Body of pancreas (tissue), 4 donors: ENCODE measurements at regions not wholly inside any gene's neighbourhood (a gene's known extent, or its start where the extent isn't known, plus 50 kb on each side); places are given as distances from the start of the nearest gene placed in this dataset.
"Not testable (repeated sequence)": the region's sequence is repeated elsewhere in the genome, so short reads cannot be mapped to it uniquely, and the experiment has no call there.

ENCODE experiments used
- POLR2A ChIP-seq, 3 donors: fragments of 450-650 bp; IDR thresholded peaks; one replicate each; pipeline ENCODE4 v1.6.1; 2016; ENCODE audit warnings: antibody characterized with exemption in 3 of 3, mild to moderate bottlenecking in 2 of 3
- TF ChIP-seq, protein P1 (sequence below), 7 experiments: fragments of 450-650 bp in 4 of 7; fragments of 200-600 bp in 3 of 7; sonication (generic) in 3 of 7; IDR thresholded peaks; one replicate each; pipeline ENCODE4 v1.5.1; 2016 to 2019; ENCODE audit warnings: antibody characterized with exemption in 7 of 7

DNA sequence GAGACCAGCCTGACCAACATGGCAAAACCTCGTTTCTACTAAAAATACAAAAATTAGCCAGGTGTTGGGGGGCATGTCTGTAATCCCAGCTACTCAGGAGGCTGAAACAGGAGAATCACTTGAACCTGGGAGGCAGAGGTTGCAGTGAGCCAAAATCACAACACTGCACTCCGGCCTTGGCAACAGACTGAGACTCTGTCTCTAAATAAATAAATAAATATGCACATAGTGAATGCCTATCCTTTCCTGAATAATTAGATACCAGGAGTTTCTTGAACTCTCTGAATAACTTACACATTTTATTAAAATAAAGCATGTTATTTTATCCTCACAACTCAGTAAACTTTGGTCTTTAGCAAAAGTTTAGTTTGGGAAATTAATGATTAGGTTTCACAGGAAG lies 1523.1 kb upstream of the ADGRL3 start:
- TF ChIP-seq, protein P1, sequence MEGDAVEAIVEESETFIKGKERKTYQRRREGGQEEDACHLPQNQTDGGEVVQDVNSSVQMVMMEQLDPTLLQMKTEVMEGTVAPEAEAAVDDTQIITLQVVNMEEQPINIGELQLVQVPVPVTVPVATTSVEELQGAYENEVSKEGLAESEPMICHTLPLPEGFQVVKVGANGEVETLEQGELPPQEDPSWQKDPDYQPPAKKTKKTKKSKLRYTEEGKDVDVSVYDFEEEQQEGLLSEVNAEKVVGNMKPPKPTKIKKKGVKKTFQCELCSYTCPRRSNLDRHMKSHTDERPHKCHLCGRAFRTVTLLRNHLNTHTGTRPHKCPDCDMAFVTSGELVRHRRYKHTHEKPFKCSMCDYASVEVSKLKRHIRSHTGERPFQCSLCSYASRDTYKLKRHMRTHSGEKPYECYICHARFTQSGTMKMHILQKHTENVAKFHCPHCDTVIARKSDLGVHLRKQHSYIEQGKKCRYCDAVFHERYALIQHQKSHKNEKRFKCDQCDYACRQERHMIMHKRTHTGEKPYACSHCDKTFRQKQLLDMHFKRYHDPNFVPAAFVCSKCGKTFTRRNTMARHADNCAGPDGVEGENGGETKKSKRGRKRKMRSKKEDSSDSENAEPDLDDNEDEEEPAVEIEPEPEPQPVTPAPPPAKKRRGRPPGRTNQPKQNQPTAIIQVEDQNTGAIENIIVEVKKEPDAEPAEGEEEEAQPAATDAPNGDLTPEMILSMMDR (IDR thresholded peaks at IDR 0.05) = not testable (repeated sequence)
- not testable (repeated sequence) for TF ChIP-seq POLR2A (IDR thresholded peaks at IDR 0.05)
